IPS-18a (cell line): ENCODE measurements at regions not wholly inside any gene's neighbourhood (a gene's known extent, or its start where the extent isn't known, plus 50 kb on each side); places are given as distances from the start of the nearest gene placed in this dataset.
"Not testable (repeated sequence)": the region's sequence is repeated elsewhere in the genome, so short reads cannot be mapped to it uniquely, and the experiment has no call there.

Experiments
- H3K27ac ChIP-seq: one replicate; pipeline ENCODE4 v1.5.1; 2013; ENCODE audit warnings: low read length
- H3K27me3 ChIP-seq: one replicate; pipeline ENCODE4 v1.6.1; 2013; ENCODE audit warnings: mild to moderate bottlenecking, low read length; ENCODE audit not compliant: control insufficient read depth, insufficient read depth
- H3K36me3 ChIP-seq: one replicate; pipeline ENCODE4 v1.6.1; 2013; ENCODE audit warnings: low read depth, low read length; ENCODE audit not compliant: control insufficient read depth
- H3K4me1 ChIP-seq: one replicate; pipeline ENCODE4 v1.6.1; 2013; ENCODE audit warnings: low read depth, low read length; ENCODE audit not compliant: control insufficient read depth
- H3K4me3 ChIP-seq: one replicate; pipeline ENCODE4 v1.5.1; 2013; ENCODE audit warnings: low read length
- H3K9ac ChIP-seq: one replicate; pipeline ENCODE4 v1.6.1; 2013; ENCODE audit warnings: mild to moderate bottlenecking, low read length, moderate library complexity
- H3K9me3 ChIP-seq: one replicate; pipeline ENCODE4 v1.6.1; 2013; ENCODE audit warnings: low read depth, low read length; ENCODE audit not compliant: control insufficient read depth

- Histone ChIP-seq H3K9me3 (no peaks in the 10 kb centered on the region), H3K27me3 (no peaks in the 10 kb centered on the region), H3K9ac (no peak overlapping the region), H3K4me1 (no peaks in the 10 kb centered on the region), H3K36me3 (no peaks in the 10 kb centered on the region), H3K27ac (no peak overlapping the region), H3K4me3 (no peak overlapping the region)
Measured at GRCh38 chr2:125227843-125228392, 1202.8 kb downstream of the CNTNAP5 start.

- no peaks in the 10 kb centered on the region for H3K4me1 ChIP-seq
- H3K36me3 ChIP-seq, result no peaks in the 10 kb centered on the region
- H3K9me3 ChIP-seq, result no peaks in the 10 kb centered on the region
- no peak overlapping the region for H3K4me3 ChIP-seq
- no peak overlapping the region for H3K27ac ChIP-seq
- H3K27me3 ChIP-seq, result no peaks in the 10 kb centered on the region
- no peak overlapping the region for H3K9ac ChIP-seq
Measured at GRCh38 chr2:125240870-125241269, 1215.8 kb downstream of the CNTNAP5 start.

- H3K4me1 ChIP-seq, result no peaks in the 10 kb centered on the region
- no peaks in the 10 kb centered on the region for H3K27me3 ChIP-seq
- H3K36me3 ChIP-seq, result no peaks in the 10 kb centered on the region
- H3K9me3 ChIP-seq, result no peaks in the 10 kb centered on the region
- H3K9ac ChIP-seq, result no peak overlapping the region
- H3K4me3 ChIP-seq, result no peak overlapping the region
- no peak overlapping the region for H3K27ac ChIP-seq
Measured at GRCh38 chr2:125243074-125243473, 1218.0 kb downstream of the CNTNAP5 start.

GRCh38 chr2:125254010-125254409 lies 1228.9 kb downstream of the CNTNAP5 start:
- H3K36me3 ChIP-seq, result no peaks in the 10 kb centered on the region
- no peak overlapping the region for H3K9ac ChIP-seq

GRCh38 chr2:125259451-125259850 lies 1234.4 kb downstream of the CNTNAP5 start:
- H3K27ac ChIP-seq, result no peak overlapping the region
- H3K4me1 ChIP-seq, result no peaks in the 10 kb centered on the region
- H3K9ac ChIP-seq, result no peak overlapping the region
- H3K4me3 ChIP-seq, result no peak overlapping the region
- no peaks in the 10 kb centered on the region for H3K36me3 ChIP-seq
- no peaks in the 10 kb centered on the region for H3K9me3 ChIP-seq
- H3K27me3 ChIP-seq, result no peaks in the 10 kb centered on the region

More at GRCh38 chr2:125254010-125254409, 1228.9 kb downstream of the CNTNAP5 start:
- no peaks in the 10 kb centered on the region for H3K9me3 ChIP-seq
- H3K27ac ChIP-seq, result no peak overlapping the region
- no peaks in the 10 kb centered on the region for H3K4me1 ChIP-seq
- H3K27me3 ChIP-seq, result no peaks in the 10 kb centered on the region
- no peak overlapping the region for H3K4me3 ChIP-seq

- not testable (repeated sequence) for H3K27me3 ChIP-seq, H3K4me3 ChIP-seq, H3K4me1 ChIP-seq, H3K36me3 ChIP-seq, H3K9ac ChIP-seq, H3K9me3 ChIP-seq, H3K27ac ChIP-seq
Measured at GRCh38 chr2:125260366-125260930, 1235.4 kb downstream of the CNTNAP5 start.

GRCh38 chr2:125264453-125264852 lies 1239.4 kb downstream of the CNTNAP5 start:
- no peak overlapping the region for H3K9ac ChIP-seq
- H3K27ac ChIP-seq, result no peak overlapping the region
- H3K9me3 ChIP-seq, result no peaks in the 10 kb centered on the region
- no peak overlapping the region for H3K4me3 ChIP-seq
- no peaks in the 10 kb centered on the region for H3K27me3 ChIP-seq
- no peaks in the 10 kb centered on the region for H3K4me1 ChIP-seq
- H3K36me3 ChIP-seq, result no peaks in the 10 kb centered on the region

- Histone ChIP-seq H3K4me1 (no peaks in the 10 kb centered on the region), H3K4me3 (no peak overlapping the region), H3K36me3 (no peaks in the 10 kb centered on the region), H3K27me3 (no peaks in the 10 kb centered on the region), H3K9ac (no peak overlapping the region), H3K9me3 (no peaks in the 10 kb centered on the region), H3K27ac (no peak overlapping the region)
Measured at GRCh38 chr2:125267683-125268082, 1242.6 kb downstream of the CNTNAP5 start.

- Histone ChIP-seq H3K27me3 (no peaks in the 10 kb centered on the region), H3K4me1 (peaks cover 8% of the 10 kb centered on the region), H3K4me3 (no peak overlapping the region), H3K36me3 (no peaks in the 10 kb centered on the region), H3K9me3 (no peaks in the 10 kb centered on the region), H3K27ac (no peak overlapping the region), H3K9ac (no peak overlapping the region)
Measured at GRCh38 chr2:125272651-125273050, 1247.6 kb downstream of the CNTNAP5 start.

- no peaks in the 10 kb centered on the region for H3K9me3 ChIP-seq
Measured at GRCh38 chr2:125274718-125275117, 1249.6 kb downstream of the CNTNAP5 start.

GRCh38 chr2:125280265-125280664 lies 1255.2 kb downstream of the CNTNAP5 start:
- Histone ChIP-seq H3K27me3 (no peaks in the 10 kb centered on the region), H3K4me3 (no peak overlapping the region), H3K27ac (no peak overlapping the region), H3K4me1 (no peaks in the 10 kb centered on the region), H3K9me3 (no peaks in the 10 kb centered on the region), H3K36me3 (no peaks in the 10 kb centered on the region), H3K9ac (no peak overlapping the region)

More at GRCh38 chr2:125274718-125275117, 1249.6 kb downstream of the CNTNAP5 start:
- no peaks in the 10 kb centered on the region for H3K36me3 ChIP-seq
- H3K9ac ChIP-seq, result no peak overlapping the region
- no peak overlapping the region for H3K4me3 ChIP-seq
- no peak overlapping the region for H3K27ac ChIP-seq
- H3K27me3 ChIP-seq, result no peaks in the 10 kb centered on the region
- H3K4me1 ChIP-seq, result peaks cover 8% of the 10 kb centered on the region

GRCh38 chr2:125281242-125281641 lies 1256.2 kb downstream of the CNTNAP5 start:
- Histone ChIP-seq H3K27me3 (no peaks in the 10 kb centered on the region), H3K27ac (no peak overlapping the region), H3K4me3 (no peak overlapping the region), H3K4me1 (no peaks in the 10 kb centered on the region), H3K36me3 (no peaks in the 10 kb centered on the region), H3K9me3 (no peaks in the 10 kb centered on the region), H3K9ac (no peak overlapping the region)
